Peyer's patch (tissue), 4 donors: ENCODE measurements at regions not wholly inside any gene's neighbourhood (a gene's known extent, or its start where the extent isn't known, plus 50 kb on each side); places are given as distances from the start of the nearest gene placed in this dataset.

Experiments used
- CTCF ChIP-seq, 6 experiments: fragments of 450-650 bp in 4 of 6; fragments of 200-600 bp in 2 of 6; sonication (generic) in 1 of 6; IDR thresholded peaks; one replicate each; pipeline ENCODE4 v1.5.1; 2017 to 2019; ENCODE audit warnings: antibody characterized with exemption in 6 of 6, mild to moderate bottlenecking in 3 of 6, moderate library complexity in 1 of 6
- POLR2A ChIP-seq, 2 donors: fragments of 450-650 bp; IDR thresholded peaks; one replicate each; pipeline ENCODE4 v1.5.1; 2017; ENCODE audit warnings: antibody characterized with exemption in 2 of 2, mild to moderate bottlenecking in 2 of 2, moderate library complexity in 2 of 2

- TF ChIP-seq CTCF (IDR thresholded peaks at IDR 0.05): no peak
- TF ChIP-seq POLR2A (IDR thresholded peaks at IDR 0.05): no peak
These were observed 67.8 kb downstream of the EFNB1 start for GRCh38 chrX:68896581-68896980.
